HCT116 (cell line): ENCODE measurements at regions not wholly inside any gene's neighbourhood (a gene's known extent, or its start where the extent isn't known, plus 50 kb on each side); places are given as distances from the start of the nearest gene placed in this dataset.

ENCODE experiments used
- ATAC-seq: fragments of 200-7000 bp; cut with Tn5 transposase; 2 replicates; pipeline ENCODE4 v1.9.1; 2020; ENCODE audit warnings: mild to moderate bottlenecking, moderate library complexity
- BruUV-seq: library from RNA; stranded (reverse); fragments of 400-500 nt; replicated peaks from 2 replicates; lab custom pipeline; 2021; lab: Mats Ljungman, UMichigan
- CTCF ChIA-PET: fragments of 300-600 bp; sonication (Branson Sonifier 250); formaldehyde crosslinking; loops from one replicate; lab custom pipeline; 2021; ENCODE audit warnings: antibody characterized with exemption; lab: Charles Lee
- POLR2A ChIA-PET: fragments of 300-600, 350-600 bp; sonication (Branson Sonifier 250); formaldehyde crosslinking; loops from one replicate; lab custom pipeline; 2021; ENCODE audit warnings: antibody characterized with exemption; lab: Charles Lee
- RAD21 ChIA-PET, 2 experiments: fragments of 300-600 bp; sonication (Branson Sonifier 250); formaldehyde crosslinking; loops; one replicate each; lab custom pipeline; 2023; ENCODE audit warnings: low total read pairs in 2 of 2; ENCODE audit not compliant: uncharacterized antibody in 2 of 2, unreplicated experiment in 2 of 2, low non-redundant PET in 1 of 2; lab: Charles Lee
- DNase-seq: peaks from one replicate; pipeline ENCODE4 v3.0.0-alpha.2; 2010; ENCODE audit warnings: low read depth, low spot score
- H2AFZ ChIP-seq: fragments of 200-600 bp; shearing (Covaris generic), sonication (generic); 2 replicates; pipeline ENCODE4 v1.6.1; 2017; ENCODE audit warnings: low read depth, mixed run types, mixed read lengths, antibody characterized with exemption, low read length; ENCODE audit not compliant: poor library complexity, severe bottlenecking
- H3K27ac ChIP-seq: 2 replicates; pipeline ENCODE4 v1.5.1; 2012; ENCODE audit warnings: low read depth, low read length
- H3K27me3 ChIP-seq: fragments of 200-600 bp; sonication (generic); 2 replicates; pipeline ENCODE4 v1.6.1; 2016; ENCODE audit warnings: mixed run types, low read length, mixed read lengths; ENCODE audit not compliant: insufficient read depth
- H3K36me3 ChIP-seq, 2 experiments: fragments of 200-500 bp in 1 of 2; fragments of 200-600 bp in 1 of 2; sonication (Bioruptor generic) in 1 of 2; sonication (generic) in 1 of 2; 2 replicates each; pipeline versions ENCODE4 v1.5.1 to v1.6.1; 2014 to 2016; ENCODE audit warnings: low read length in 2 of 2, inconsistent platforms in 1 of 2, mixed read lengths in 1 of 2, mixed run types in 1 of 2; ENCODE audit not compliant: insufficient read depth in 2 of 2, control insufficient read depth in 1 of 2
- H3K4me1 ChIP-seq, 2 experiments: fragments of 200-600 bp in 1 of 2; sonication (generic) in 1 of 2; 2 replicates each; pipeline versions ENCODE4 v1.5.1 to v1.6.1; 2012 to 2017; ENCODE audit warnings: low read length in 2 of 2, inconsistent platforms in 1 of 2, mild to moderate bottlenecking in 1 of 2, mixed read lengths in 1 of 2, mixed run types in 1 of 2, moderate library complexity in 1 of 2; ENCODE audit not compliant: insufficient read depth in 2 of 2, control insufficient read depth in 1 of 2
- H3K4me2 ChIP-seq: fragments of 200-600 bp; sonication (generic); 2 replicates; pipeline ENCODE4 v1.6.1; 2017; ENCODE audit warnings: mixed run types, low read length, mixed read lengths
- H3K4me3 ChIP-seq, 2 experiments: fragments of 200-600 bp in 1 of 2; sonication (generic) in 1 of 2; replicated peaks in 1 of 2; 2 replicates each; pipeline ENCODE4 v1.5.1; 2011 to 2016; ENCODE audit warnings: low read length in 2 of 2, control low read depth in 1 of 2, low read depth in 1 of 2, mild to moderate bottlenecking in 1 of 2, mixed read lengths in 1 of 2, mixed run types in 1 of 2
- H3K79me2 ChIP-seq: fragments of 200-600 bp; sonication (generic); 2 replicates; pipeline ENCODE4 v1.6.1; 2017; ENCODE audit warnings: mild to moderate bottlenecking, mixed run types, low read length, moderate library complexity, mixed read lengths; ENCODE audit not compliant: insufficient read depth
- H3K9ac ChIP-seq: fragments of 200-600 bp; sonication (generic); 2 replicates; pipeline ENCODE4 v1.6.1; 2016; ENCODE audit warnings: low read length, mixed read lengths
- H3K9me2 ChIP-seq: fragments of 200-600 bp; sonication (generic), shearing (Covaris generic); 2 replicates; pipeline ENCODE4 v1.6.1; 2017; ENCODE audit warnings: mixed run types, mild to moderate bottlenecking, moderate library complexity; ENCODE audit not compliant: insufficient read depth
- H3K9me3 ChIP-seq, 2 experiments: fragments of 200-500 bp in 1 of 2; fragments of 200-600 bp in 1 of 2; sonication (Bioruptor generic) in 1 of 2; sonication (generic) in 1 of 2; 2 replicates each; pipeline ENCODE4 v1.6.1; 2014 to 2017; ENCODE audit warnings: low read length in 2 of 2, mixed read lengths in 2 of 2, inconsistent platforms in 1 of 2, low read depth in 1 of 2, mild to moderate bottlenecking in 1 of 2, mixed run types in 1 of 2, moderate library complexity in 1 of 2; ENCODE audit not compliant: control insufficient read depth in 1 of 2, insufficient read depth in 1 of 2
- H4K20me1 ChIP-seq: fragments of 200-600 bp; sonication (generic), shearing (Covaris generic); 2 replicates; pipeline ENCODE4 v1.6.1; 2017; ENCODE audit warnings: mixed run types, mild to moderate bottlenecking, moderate library complexity; ENCODE audit not compliant: insufficient read depth
- CEBPB ChIP-seq: IDR thresholded peaks from 2 replicates; pipeline ENCODE4 v1.6.1; 2012; ENCODE audit warnings: low read depth
- EGR1 ChIP-seq: IDR thresholded peaks from 2 replicates; pipeline ENCODE4 v1.6.1; 2012; ENCODE audit warnings: low read depth
- EZH2 ChIP-seq: fragments of 200-600 bp; sonication (generic); IDR thresholded peaks from 2 replicates; pipeline ENCODE4 v1.6.1; 2017; ENCODE audit warnings: antibody characterized with exemption, mixed run types
- EZH2phosphoT487 ChIP-seq: fragments of 200-600 bp; IDR thresholded peaks from 2 replicates; pipeline ENCODE4 v1.6.1; 2018; ENCODE audit warnings: antibody characterized with exemption, borderline replicate concordance
- JUND ChIP-seq: IDR thresholded peaks from 2 replicates; pipeline ENCODE4 v1.6.1; 2012
- MAX ChIP-seq: IDR thresholded peaks from 2 replicates; pipeline ENCODE4 v1.6.1; 2012
- RAD21 ChIP-seq: IDR thresholded peaks from 2 replicates; pipeline ENCODE4 v1.6.1; 2012; ENCODE audit warnings: low read depth, mild to moderate bottlenecking
- REST ChIP-seq: IDR thresholded peaks from 2 replicates; pipeline ENCODE4 v1.6.1; 2012; ENCODE audit warnings: low read depth
- SIN3A ChIP-seq: IDR thresholded peaks from 2 replicates; pipeline ENCODE4 v1.6.1; 2012; ENCODE audit warnings: low read depth
- SP1 ChIP-seq: IDR thresholded peaks from 2 replicates; pipeline ENCODE4 v1.6.1; 2012; ENCODE audit warnings: low read depth
- TCF7L2 ChIP-seq: IDR thresholded peaks from 2 replicates; pipeline ENCODE4 v1.7.0; 2011; ENCODE audit warnings: borderline replicate concordance, inconsistent platforms; ENCODE audit not compliant: insufficient read depth, insufficient read length; ENCODE audit errors: extremely low read depth
- YY1 ChIP-seq: IDR thresholded peaks from 2 replicates; pipeline ENCODE4 v1.6.1; 2011; ENCODE audit warnings: low read length, low read depth, moderate library complexity, mild to moderate bottlenecking; ENCODE audit not compliant: insufficient replicate concordance; ENCODE audit errors: extremely low read depth
- ZBTB33 ChIP-seq: IDR thresholded peaks from 2 replicates; pipeline ENCODE4 v1.6.1; 2011; ENCODE audit warnings: mild to moderate bottlenecking, low read length, moderate library complexity; ENCODE audit not compliant: insufficient replicate concordance; ENCODE audit errors: extremely low read depth
- ZFX ChIP-seq: fragments of 450-650 bp; IDR thresholded peaks from 2 replicates; pipeline ENCODE4 v1.6.1; 2017
- ZNF274 ChIP-seq: fragments of 200-500 bp; sonication (Bioruptor generic); IDR thresholded peaks from 2 replicates; pipeline ENCODE4 v1.6.1; 2014; ENCODE audit warnings: mild to moderate bottlenecking, low read depth, low read length, inconsistent platforms
- intact Hi-C: fragments of 100-400 bp; cut with micrococcal nuclease; formaldehyde crosslinking; loops from 2 replicates; pipeline ENCODE4 v1.10.0; 2022

- Histone ChIP-seq H3K4me1 (no peaks in the 10 kb centered on the region), H3K4me2 (no peak overlapping the region), H3K9ac (no peak overlapping the region)
- TF ChIP-seq SP1, result no peak
- TF ChIP-seq, all 23 proteins: peak for 0
- Histone ChIP-seq H3K27ac (no peak overlapping the region), H3K9me3 (peaks cover 0 to 18% of the 10 kb centered on the region in 2 experiments; a peak in 3 of 4 replicates), H3K4me3 (no peak overlapping the region), H2AFZ (no peak overlapping the region), H3K36me3 (no peaks in the 10 kb centered on the region), H4K20me1 (no peaks in the 10 kb centered on the region), H3K9me2 (no peaks in the 10 kb centered on the region), H3K27me3 (no peaks in the 10 kb centered on the region), H3K79me2 (no peaks in the 10 kb centered on the region)
- no TSS peak for BruUV-seq
- ChIA-PET POLR2A (no interaction called here), RAD21 (no interaction called here), CTCF (no interaction called here)
- ATAC-seq (no peak), DNase-seq (no peak)
- intact Hi-C loops, result no loop called here
These were observed 466.8 kb upstream of the GRIN3A start for GRCh38 chr9:102205251-102205650.

- BruUV-seq, result no TSS peak
- ATAC-seq (no peak), DNase-seq (no peak)
- no peak overlapping the region for H3K27ac ChIP-seq
- POLR2A ChIA-PET, result no interaction called here
- intact Hi-C loops, result no loop called here
- H3K4me3 ChIP-seq, result no peak overlapping the region
- TF ChIP-seq YY1, result no peak
- TF ChIP-seq TCF7L2, result no peak
- TF ChIP-seq EZH2, result no peak
- no peak for TF ChIP-seq CEBPB
- TF ChIP-seq SP1, result no peak
- no peak for TF ChIP-seq MAX
- no peak for TF ChIP-seq SIN3A
- no peak for TF ChIP-seq ZFX
- no peak for TF ChIP-seq RAD21
- TF ChIP-seq REST, result no peak
- no peak for TF ChIP-seq JUND
- TF ChIP-seq ZBTB33, result no peak
- no peak for TF ChIP-seq EGR1
- no peak for TF ChIP-seq ZNF274
- no peak for TF ChIP-seq EZH2phosphoT487
- no peaks in the 10 kb centered on the region for H3K36me3 ChIP-seq
- peaks cover 0 to 10% of the 10 kb centered on the region in 2 experiments; a peak in 3 of 4 replicates for H3K9me3 ChIP-seq
- H3K27me3 ChIP-seq, result no peaks in the 10 kb centered on the region
- H3K9ac ChIP-seq, result no peak overlapping the region
- no peak overlapping the region for H2AFZ ChIP-seq
- no peak overlapping the region for H3K4me2 ChIP-seq
- RAD21 ChIA-PET, result no interaction called here
- no peaks in the 10 kb centered on the region for H3K79me2 ChIP-seq
- CTCF ChIA-PET, result no interaction called here
- H4K20me1 ChIP-seq, result no peaks in the 10 kb centered on the region
- no peaks in the 10 kb centered on the region for H3K9me2 ChIP-seq
- H3K4me1 ChIP-seq, result no peaks in the 10 kb centered on the region
These were observed 463.7 kb upstream of the GRIN3A start for GRCh38 chr9:102202126-102202525.
